Activated naive CD4-positive, alpha-beta T cell treated with anti-CD3 and anti-CD28 coated beads for 36 hours (primary cell): ENCODE measurements at regions not wholly inside any gene's neighbourhood (a gene's known extent, or its start where the extent isn't known, plus 50 kb on each side); places are given as distances from the start of the nearest gene placed in this dataset.

Source experiments
- CTCF ChIA-PET: fragments of 350-600 bp; sonication (Branson Sonifier 250); formaldehyde crosslinking; loops from one replicate; lab custom pipeline; 2021; ENCODE audit warnings: antibody characterized with exemption; lab: Charles Lee
- DNase-seq: peaks from one replicate; pipeline ENCODE4 v3.0.0-alpha.2; 2020
- H3K27ac Mint-ChIP-seq: one replicate; pipeline ENCODE4 v1.8.0; 2021; ENCODE audit warnings: mild to moderate bottlenecking, mixed read lengths
- H3K27me3 Mint-ChIP-seq: one replicate; pipeline ENCODE4 v1.8.0; 2021; ENCODE audit warnings: low read depth, mixed read lengths
- H3K36me3 Mint-ChIP-seq: one replicate; pipeline ENCODE4 v1.8.0; 2021; ENCODE audit warnings: low read depth, mixed read lengths
- H3K4me1 Mint-ChIP-seq: one replicate; pipeline ENCODE4 v1.8.0; 2021; ENCODE audit warnings: low read depth, mixed read lengths
- H3K4me3 Mint-ChIP-seq: one replicate; pipeline ENCODE4 v1.8.0; 2021; ENCODE audit warnings: mild to moderate bottlenecking, moderate library complexity, mixed read lengths
- H3K9me3 Mint-ChIP-seq: one replicate; pipeline ENCODE4 v1.8.0; 2021; ENCODE audit warnings: mixed read lengths
- intact Hi-C: fragments of 100-400 bp; cut with micrococcal nuclease; formaldehyde crosslinking; loops from one replicate; pipeline ENCODE4 v1.15.1; 2023

GRCh38 chr6:165956874-165957273 is 210.8 kb downstream of the TBXT start:
- intact Hi-C loops, result no loop called here
- no peak overlapping the region for H3K4me3 Mint-ChIP-seq
- no peaks in the 10 kb centered on the region for H3K9me3 Mint-ChIP-seq
- no peak overlapping the region for H3K27ac Mint-ChIP-seq
- H3K27me3 Mint-ChIP-seq, result no peaks in the 10 kb centered on the region
- CTCF ChIA-PET, result interaction anchor here (0.6 kb wide), 1 partner anchor 438 kb away, joined by 4 read pairs; no protein-coding TSS in a partner anchor
- no peak for DNase-seq
- H3K4me1 Mint-ChIP-seq, result no peaks in the 10 kb centered on the region
- no peaks in the 10 kb centered on the region for H3K36me3 Mint-ChIP-seq

DNA sequence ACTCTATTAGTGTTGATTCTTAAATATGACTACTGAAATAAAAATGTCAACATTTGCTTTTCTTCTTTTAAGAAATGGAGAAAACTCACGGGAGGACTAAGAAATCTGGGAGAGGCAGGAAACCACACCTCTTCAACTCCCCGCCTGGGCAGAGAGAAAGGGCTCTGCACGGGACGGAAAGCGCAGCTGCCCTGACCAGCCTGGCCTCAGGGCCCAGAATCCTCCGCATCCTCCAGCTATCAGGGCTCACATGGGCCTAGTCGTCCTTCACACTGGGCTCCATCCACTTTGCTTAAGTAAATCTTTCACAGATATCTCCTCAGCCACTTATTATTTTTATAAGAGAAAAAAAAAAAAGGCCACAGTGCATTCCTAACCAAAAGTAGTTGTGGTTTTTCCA is 215.1 kb downstream of the TBXT start:
- no peak for DNase-seq
- H3K36me3 Mint-ChIP-seq, result no peaks in the 10 kb centered on the region
- intact Hi-C loops, result no loop called here
- CTCF ChIA-PET, result interaction anchor here (0.6 kb wide), 1 partner anchor 20 kb away, joined by 4 read pairs; no protein-coding TSS in a partner anchor
- no peak overlapping the region for H3K27ac Mint-ChIP-seq
- no peaks in the 10 kb centered on the region for H3K4me1 Mint-ChIP-seq
- H3K4me3 Mint-ChIP-seq, result no peak overlapping the region
- peaks cover 4% of the 10 kb centered on the region for H3K27me3 Mint-ChIP-seq
- H3K9me3 Mint-ChIP-seq, result no peaks in the 10 kb centered on the region

GRCh38 chr6:165950316-165950715 is 217.3 kb downstream of the TBXT start:
- H3K36me3 Mint-ChIP-seq, result no peaks in the 10 kb centered on the region
- H3K4me1 Mint-ChIP-seq, result no peaks in the 10 kb centered on the region
- CTCF ChIA-PET, result no interaction called here

GRCh38 chr6:165949324-165949723 is 218.3 kb downstream of the TBXT start:
- no peaks in the 10 kb centered on the region for H3K36me3 Mint-ChIP-seq
- intact Hi-C loops, result no loop called here
- DNase-seq, result no peak
- H3K27ac Mint-ChIP-seq, result no peak overlapping the region
- no peaks in the 10 kb centered on the region for H3K4me1 Mint-ChIP-seq
- peaks cover 1% of the 10 kb centered on the region for H3K9me3 Mint-ChIP-seq
- H3K4me3 Mint-ChIP-seq, result no peak overlapping the region
- CTCF ChIA-PET, result no interaction called here
- H3K27me3 Mint-ChIP-seq, result peaks cover 4% of the 10 kb centered on the region

More at GRCh38 chr6:165950316-165950715, 217.3 kb downstream of the TBXT start:
- no peak for DNase-seq
- intact Hi-C loops, result no loop called here
- Mint-ChIP-seq H3K27ac (no peak overlapping the region), H3K9me3 (no peaks in the 10 kb centered on the region), H3K4me3 (no peak overlapping the region), H3K27me3 (peaks cover 4% of the 10 kb centered on the region)

- Mint-ChIP-seq H3K27me3 (peaks cover 2% of the 10 kb centered on the region), H3K9me3 (peaks cover 3% of the 10 kb centered on the region), H3K4me3 (no peak overlapping the region), H3K4me1 (no peaks in the 10 kb centered on the region), H3K27ac (no peak overlapping the region), H3K36me3 (no peaks in the 10 kb centered on the region)
- CTCF ChIA-PET, result no interaction called here
- DNase-seq, result no peak
- intact Hi-C loops, result no loop called here
These were observed 223.6 kb downstream of the TBXT start for GRCh38 chr6:165944002-165944466.

DNA sequence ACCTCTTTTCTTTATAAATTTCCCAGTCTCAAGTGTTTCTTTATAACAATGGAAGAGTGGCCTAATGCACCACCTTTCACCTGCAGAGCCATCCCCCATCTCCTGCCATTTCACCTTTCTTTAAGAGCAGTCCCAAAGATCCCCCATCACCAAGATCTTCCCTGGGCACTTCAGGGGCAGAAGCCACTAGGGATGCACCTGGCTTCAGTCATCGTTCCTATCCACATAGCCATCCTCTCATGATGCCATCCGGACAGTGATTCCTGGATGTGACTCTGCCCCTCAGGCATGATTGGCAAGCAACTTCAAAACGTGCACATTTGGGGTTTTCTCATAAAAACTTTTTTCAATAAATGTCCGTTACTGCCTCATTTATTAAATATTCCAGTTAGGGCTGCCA is 225.9 kb downstream of the TBXT start:
- peaks cover 3% of the 10 kb centered on the region for H3K9me3 Mint-ChIP-seq
- H3K27ac Mint-ChIP-seq, result no peak overlapping the region
- H3K36me3 Mint-ChIP-seq, result no peaks in the 10 kb centered on the region
- no peak for DNase-seq
- CTCF ChIA-PET, result no interaction called here
- intact Hi-C loops, result no loop called here
- peaks cover 7% of the 10 kb centered on the region for H3K27me3 Mint-ChIP-seq
- no peak overlapping the region for H3K4me3 Mint-ChIP-seq
- H3K4me1 Mint-ChIP-seq, result no peaks in the 10 kb centered on the region

- CTCF ChIA-PET, result no interaction called here
- no peak for DNase-seq
- Mint-ChIP-seq H3K9me3 (peaks cover 3% of the 10 kb centered on the region), H3K36me3 (no peaks in the 10 kb centered on the region), H3K27me3 (peaks cover 8% of the 10 kb centered on the region), H3K4me3 (no peak overlapping the region), H3K27ac (no peak overlapping the region), H3K4me1 (no peaks in the 10 kb centered on the region)
- intact Hi-C loops, result no loop called here
These were observed 226.3 kb downstream of the TBXT start for GRCh38 chr6:165941249-165941775.

DNA sequence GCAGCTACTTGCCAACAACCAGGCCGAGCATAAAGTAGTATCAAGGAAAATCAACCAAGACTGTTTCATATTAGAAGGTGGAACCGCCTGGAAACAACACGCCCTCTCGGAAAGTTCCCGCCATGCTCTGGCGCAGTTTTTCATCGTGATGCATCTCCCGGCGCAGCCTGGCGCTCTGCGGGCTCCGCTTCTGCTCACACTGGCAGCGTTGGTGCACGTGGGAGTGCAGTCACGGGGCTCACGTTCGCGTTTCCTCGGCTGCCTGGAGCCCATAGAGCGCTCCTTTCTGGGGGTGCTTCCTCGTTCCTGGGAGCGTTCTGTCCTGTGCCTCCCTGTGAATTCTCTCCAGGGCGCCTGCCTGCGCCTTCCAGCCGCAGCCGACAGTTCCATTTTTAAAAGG is 227.3 kb downstream of the TBXT start:
- Mint-ChIP-seq H3K4me3 (no peak overlapping the region), H3K36me3 (no peaks in the 10 kb centered on the region), H3K4me1 (no peaks in the 10 kb centered on the region), H3K27ac (no peak overlapping the region), H3K27me3 (peaks cover 8% of the 10 kb centered on the region), H3K9me3 (peaks cover 3% of the 10 kb centered on the region)
- CTCF ChIA-PET, result no interaction called here
- intact Hi-C loops, result no loop called here
- DNase-seq, result no peak

DNA sequence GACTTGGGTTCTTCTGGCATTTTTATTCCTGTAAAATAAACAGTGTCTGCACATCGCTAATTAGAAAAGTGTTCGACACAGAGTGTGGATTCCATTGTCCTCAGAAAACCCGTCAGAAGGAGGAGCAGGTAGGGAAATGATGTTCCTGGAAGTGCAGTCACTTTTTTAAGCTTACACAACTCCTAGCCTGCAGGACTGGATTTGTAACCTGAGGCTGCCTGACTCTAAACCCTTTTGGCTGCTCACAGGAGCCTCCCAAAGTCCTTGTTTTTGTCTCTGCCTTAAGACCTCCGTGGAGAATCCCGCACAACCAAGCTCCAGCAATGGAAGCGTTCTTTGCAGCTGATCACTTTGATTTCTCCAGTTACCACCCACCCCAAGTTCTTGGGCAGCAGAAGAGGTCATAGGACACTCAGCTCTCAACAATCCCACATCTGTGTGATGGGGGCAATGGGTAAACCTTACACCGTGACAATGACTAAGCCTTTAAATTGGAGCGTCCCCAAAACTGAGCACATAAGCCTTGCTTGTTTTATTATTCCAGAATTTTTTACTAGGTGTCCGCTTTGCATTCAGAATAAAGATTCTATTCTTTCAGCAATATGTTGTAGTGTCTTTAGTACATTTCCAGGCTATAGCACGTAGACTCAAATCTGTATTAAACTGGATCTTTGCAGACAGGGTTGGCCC is 227.9 kb downstream of the TBXT start:
- intact Hi-C loops, result no loop called here
- Mint-ChIP-seq H3K27ac (no peak overlapping the region), H3K36me3 (no peaks in the 10 kb centered on the region), H3K4me3 (no peak overlapping the region), H3K4me1 (no peaks in the 10 kb centered on the region), H3K27me3 (peaks cover 12% of the 10 kb centered on the region), H3K9me3 (peaks cover 2% of the 10 kb centered on the region)
- no peak for DNase-seq
- CTCF ChIA-PET, result no interaction called here

GRCh38 chr6:165939047-165939446 is 228.6 kb downstream of the TBXT start:
- CTCF ChIA-PET, result no interaction called here
- Mint-ChIP-seq H3K27me3 (peaks cover 12% of the 10 kb centered on the region), H3K4me1 (no peaks in the 10 kb centered on the region), H3K4me3 (no peak overlapping the region), H3K9me3 (peaks cover 2% of the 10 kb centered on the region), H3K27ac (no peak overlapping the region), H3K36me3 (no peaks in the 10 kb centered on the region)
- DNase-seq, result no peak
- intact Hi-C loops, result no loop called here

DNA sequence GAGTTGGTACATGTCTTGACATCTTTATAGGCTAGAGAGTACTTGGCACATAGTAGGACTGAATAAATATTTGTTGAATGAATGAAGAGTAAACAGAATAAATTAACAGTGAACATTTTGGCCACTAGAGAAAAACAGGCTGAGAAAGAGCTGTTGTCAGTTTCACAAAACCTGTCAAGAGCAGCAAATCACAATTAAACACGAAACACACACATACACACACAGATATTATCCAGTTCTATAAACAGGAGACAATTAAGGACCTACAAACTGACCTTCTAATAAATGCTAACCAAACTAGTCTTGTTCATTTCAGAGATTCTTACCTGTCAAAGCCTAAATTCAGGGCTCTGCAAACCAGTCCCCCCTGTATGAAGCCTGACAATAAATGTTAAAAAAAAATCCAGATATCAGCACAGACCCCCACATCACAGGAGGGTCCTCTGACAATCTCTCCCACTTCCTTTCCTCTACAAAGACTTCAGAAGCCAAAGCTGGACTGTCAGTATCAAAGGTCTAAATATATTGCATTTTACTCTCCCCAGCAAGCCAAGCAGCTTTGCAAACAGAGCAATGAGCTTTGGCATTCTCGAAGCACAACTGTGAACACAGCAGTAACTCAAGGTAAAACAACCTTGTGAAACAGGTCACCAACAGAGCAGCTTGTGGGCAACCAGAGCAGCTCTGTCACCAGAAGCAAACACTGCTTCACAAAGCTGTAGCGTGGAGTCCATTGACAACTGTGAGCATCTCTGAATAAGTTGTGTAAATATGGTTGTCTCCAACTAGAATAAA is 229.9 kb downstream of the TBXT start:
- Mint-ChIP-seq H3K4me1 (no peaks in the 10 kb centered on the region), H3K27me3 (peaks cover 12% of the 10 kb centered on the region), H3K27ac (no peak overlapping the region), H3K9me3 (peaks cover 2% of the 10 kb centered on the region), H3K4me3 (no peak overlapping the region), H3K36me3 (no peaks in the 10 kb centered on the region)
- CTCF ChIA-PET, result no interaction called here
- intact Hi-C loops, result no loop called here
- DNase-seq, result no peak

GRCh38 chr6:165936660-165937059 is 231.0 kb downstream of the TBXT start:
- peaks cover 2% of the 10 kb centered on the region for H3K9me3 Mint-ChIP-seq
- no peaks in the 10 kb centered on the region for H3K4me1 Mint-ChIP-seq
- peaks cover 12% of the 10 kb centered on the region for H3K27me3 Mint-ChIP-seq
- DNase-seq, result no peak
- H3K36me3 Mint-ChIP-seq, result no peaks in the 10 kb centered on the region
- no peak overlapping the region for H3K27ac Mint-ChIP-seq
- no peak overlapping the region for H3K4me3 Mint-ChIP-seq
- CTCF ChIA-PET, result no interaction called here
- intact Hi-C loops, result no loop called here
